GM18505 (cell line): ENCODE measurements at regions not wholly inside any gene's neighbourhood (a gene's known extent, or its start where the extent isn't known, plus 50 kb on each side); places are given as distances from the start of the nearest gene placed in this dataset.

Source experiments
- ATAC-seq: cut with Tn5 transposase; IDR thresholded peaks from one replicate; pipeline ENCODE4 v1.9.1; 2021; ENCODE audit not compliant: unreplicated experiment
- POLR2A ChIP-seq: IDR thresholded peaks from 4 replicates; pipeline ENCODE4 v1.6.1; 2011; ENCODE audit warnings: borderline replicate concordance; ENCODE audit not compliant: insufficient read depth, insufficient read length; ENCODE audit errors: extremely low read depth

GRCh38 chr1:106120789-106121188, 935.7 kb upstream of the PRMT6 start:
- ATAC-seq = no peak
- TF ChIP-seq POLR2A = no peak

DNA sequence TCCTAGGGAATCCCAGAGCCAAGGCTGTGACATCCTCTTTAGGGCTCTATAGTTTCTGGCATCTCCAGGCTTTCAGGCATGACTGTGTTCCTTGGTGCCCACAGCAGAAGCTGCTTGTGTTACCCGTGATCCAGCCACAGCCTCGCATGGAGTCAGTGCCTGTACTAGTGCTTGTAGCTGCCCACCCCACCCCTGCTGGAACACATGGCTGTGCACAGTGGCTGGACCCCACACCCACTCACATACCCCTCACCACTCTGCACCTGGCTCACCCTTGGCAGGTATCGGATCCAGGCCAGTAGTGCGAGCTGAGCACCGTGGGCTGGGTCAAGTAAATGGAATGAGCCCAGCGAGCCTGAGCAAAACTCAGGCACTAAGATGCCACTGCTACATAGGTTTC, 934.7 kb upstream of the PRMT6 start:
- no peak for TF ChIP-seq POLR2A
- ATAC-seq = no peak

DNA sequence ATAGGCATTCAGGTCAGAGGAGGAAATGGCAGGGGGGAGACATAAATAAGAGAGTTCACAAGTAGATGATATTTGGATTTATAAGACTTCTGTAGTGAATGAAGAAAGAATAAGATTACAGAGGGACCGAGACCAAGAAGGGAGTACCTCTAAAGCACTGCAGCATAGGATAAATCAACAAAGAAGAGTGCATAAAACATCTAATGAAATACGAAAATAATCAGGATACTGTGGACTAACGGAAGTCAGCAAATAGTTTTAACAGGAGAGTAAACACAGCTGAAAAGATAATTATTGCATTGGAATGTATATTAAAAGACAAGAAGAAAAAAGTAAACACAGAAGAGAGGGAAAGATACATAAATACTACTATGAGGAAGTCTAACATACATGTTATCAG, 921.9 kb upstream of the PRMT6 start:
- no peak for TF ChIP-seq POLR2A

DNA sequence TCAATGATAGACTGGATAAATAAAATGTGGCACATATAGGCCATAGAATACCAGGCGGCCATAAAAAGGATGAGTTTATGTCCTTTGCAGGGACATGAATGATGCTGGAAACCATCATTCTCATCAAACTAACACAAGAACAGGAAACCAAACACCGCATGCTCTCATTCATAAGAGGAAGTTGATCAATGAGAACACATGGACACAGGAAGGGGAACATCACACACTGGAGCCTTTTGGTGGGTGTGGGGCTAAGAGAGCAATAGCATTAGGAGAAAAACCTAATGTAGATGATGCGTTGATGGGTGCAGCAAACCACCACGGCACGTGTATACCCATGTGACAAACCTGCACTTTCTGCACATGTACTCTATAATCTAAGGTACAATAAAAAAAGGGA, 883.4 kb upstream of the PRMT6 start:
- TF ChIP-seq POLR2A = no peak
- no peak for ATAC-seq

More for the DNA sequence above, 921.9 kb upstream of the PRMT6 start:
- ATAC-seq = no peak

GRCh38 chr1:106178791-106179190, 877.7 kb upstream of the PRMT6 start:
- no peak for ATAC-seq
- no peak for TF ChIP-seq POLR2A

- no peak for TF ChIP-seq POLR2A
- ATAC-seq = no peak
These were observed 874.6 kb upstream of the PRMT6 start for GRCh38 chr1:106181866-106182265.

DNA sequence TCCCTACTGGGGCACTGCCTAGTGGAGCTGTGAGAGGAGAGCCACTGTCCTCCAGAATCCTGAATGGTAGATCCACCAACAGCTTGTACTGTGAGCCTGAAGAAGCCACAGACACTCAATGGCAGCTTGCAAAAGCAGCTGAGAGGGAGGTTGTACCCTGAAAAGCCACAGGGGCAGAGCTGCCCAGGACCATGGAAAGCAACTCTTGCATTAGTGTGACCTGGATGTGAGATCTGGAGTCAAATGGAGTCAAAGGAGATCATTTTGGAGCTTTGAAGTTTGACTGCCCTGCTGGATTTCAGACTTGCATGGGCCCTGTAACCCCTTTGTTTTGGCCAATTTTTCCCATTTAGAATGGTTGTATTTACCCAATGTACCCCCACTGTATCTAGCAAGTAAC, 871.4 kb upstream of the PRMT6 start:
- no peak for TF ChIP-seq POLR2A
- no peak for ATAC-seq

DNA sequence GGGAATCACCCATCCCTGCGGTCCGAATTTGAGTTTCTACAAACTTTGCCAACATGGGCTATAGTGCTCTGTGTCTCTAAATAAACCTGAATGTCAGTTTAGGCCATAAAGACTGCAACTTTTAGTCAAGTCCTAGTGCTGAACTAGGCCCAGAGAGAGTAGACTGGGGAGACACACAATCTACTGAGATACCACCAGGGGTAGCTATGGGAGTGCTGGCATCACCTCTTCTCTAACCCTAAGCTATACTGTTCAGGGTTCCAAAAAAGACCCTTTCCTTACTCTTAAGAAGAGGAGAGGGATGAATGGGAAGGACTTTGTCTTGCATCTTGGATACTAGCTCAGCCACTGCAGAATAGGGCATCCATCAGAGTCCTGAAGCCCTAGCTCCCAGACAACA, 866.7 kb upstream of the PRMT6 start:
- TF ChIP-seq POLR2A = no peak
- no peak for ATAC-seq

GRCh38 chr1:106194206-106194605, 862.3 kb upstream of the PRMT6 start:
- no peak for ATAC-seq
- no peak for TF ChIP-seq POLR2A

DNA sequence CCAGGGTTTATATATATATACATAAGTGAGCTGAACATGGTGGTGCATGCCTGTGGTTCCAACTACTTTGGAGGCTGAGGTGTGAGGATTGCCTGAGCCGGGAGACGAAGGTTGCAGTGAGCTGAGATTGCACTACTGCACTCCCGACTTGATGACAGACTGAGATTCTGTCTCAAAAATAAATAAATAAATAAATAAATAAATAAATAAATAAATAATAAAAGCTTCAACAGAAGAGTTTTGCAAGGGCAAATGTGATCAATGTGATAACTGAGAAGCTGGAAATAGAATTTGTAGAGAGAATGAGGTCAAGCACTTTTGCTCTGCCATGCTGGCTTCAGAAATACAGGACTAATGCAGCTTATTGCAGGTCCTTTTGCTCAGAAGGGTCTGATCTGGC, 855.8 kb upstream of the PRMT6 start:
- no peak for TF ChIP-seq POLR2A
- ATAC-seq = no peak

DNA sequence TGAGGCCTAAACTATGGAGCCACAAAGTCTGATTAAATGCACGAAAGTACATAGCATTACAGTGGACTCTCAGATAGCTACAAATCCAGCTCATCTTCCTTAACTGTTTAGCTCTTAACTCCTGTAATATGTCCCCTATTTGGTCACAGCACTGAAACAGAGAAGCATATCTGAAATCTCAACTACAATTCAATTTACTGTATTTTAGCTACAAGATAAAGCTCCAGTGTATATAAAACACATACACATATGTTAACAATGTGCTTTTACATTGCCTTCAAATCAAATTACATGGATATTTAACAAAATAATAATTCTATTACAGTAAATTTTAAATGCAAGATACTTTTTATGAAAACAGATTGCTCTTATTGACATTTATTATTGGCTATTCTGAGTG, 849.3 kb upstream of the PRMT6 start:
- ATAC-seq = no peak
- no peak for TF ChIP-seq POLR2A

GRCh38 chr1:106217765-106218164, 838.7 kb upstream of the PRMT6 start:
- no peak for ATAC-seq
- no peak for TF ChIP-seq POLR2A

GRCh38 chr1:106222403-106222802, 834.1 kb upstream of the PRMT6 start:
- no peak for TF ChIP-seq POLR2A
- no peak for ATAC-seq

DNA sequence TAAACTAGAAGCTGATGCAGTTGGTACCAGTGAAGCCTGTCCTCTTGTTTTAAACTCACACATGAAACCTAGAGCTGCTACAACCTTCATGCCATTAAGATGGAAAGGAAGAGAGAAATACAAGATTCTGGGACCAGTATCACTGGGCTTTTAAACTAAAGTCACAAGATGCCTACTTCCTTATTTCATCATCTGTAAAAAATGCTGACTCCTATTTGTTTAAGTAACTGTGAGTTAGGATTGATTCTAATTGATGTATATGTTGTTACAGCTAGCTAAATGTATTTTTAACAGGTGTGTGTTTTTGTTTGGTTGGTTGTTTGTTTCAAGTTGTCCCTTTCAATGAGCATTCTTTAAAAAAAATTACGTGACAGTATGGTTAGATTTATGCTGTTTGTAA, 833.3 kb upstream of the PRMT6 start:
- ATAC-seq = no peak
- no peak for TF ChIP-seq POLR2A

DNA sequence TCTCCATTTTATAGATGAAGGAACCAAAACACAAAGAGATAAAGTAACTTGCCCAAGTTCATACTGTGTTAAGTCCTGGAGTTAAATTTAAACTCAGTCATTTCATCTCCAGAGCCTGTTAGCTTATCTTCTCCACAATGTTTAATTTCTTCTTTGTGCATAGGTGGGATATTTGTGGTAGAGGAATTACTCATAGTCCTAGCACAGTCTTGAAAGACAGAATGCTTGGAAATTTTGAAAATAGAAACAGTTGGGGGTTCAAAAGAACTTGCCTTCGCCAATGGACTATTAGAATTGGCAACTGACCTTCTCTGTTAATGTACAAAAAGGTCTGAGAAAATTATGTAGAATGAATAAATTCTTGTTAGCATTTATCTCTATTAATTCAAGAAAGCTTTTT, 832.0 kb upstream of the PRMT6 start:
- ATAC-seq = no peak
- no peak for TF ChIP-seq POLR2A

GRCh38 chr1:106225403-106225802, 831.1 kb upstream of the PRMT6 start:
- ATAC-seq = no peak
- no peak for TF ChIP-seq POLR2A

GRCh38 chr1:106226550-106226949, 829.9 kb upstream of the PRMT6 start:
- no peak for TF ChIP-seq POLR2A
- ATAC-seq = no peak

- no peak for ATAC-seq
- no peak for TF ChIP-seq POLR2A
These were observed 824.3 kb upstream of the PRMT6 start for GRCh38 chr1:106232128-106232527.
